Thoracic aorta (tissue), 2 donors: ENCODE measurements at regions not wholly inside any gene's neighbourhood (a gene's known extent, or its start where the extent isn't known, plus 50 kb on each side); places are given as distances from the start of the nearest gene placed in this dataset.

Experiments
- ATAC-seq: fragments of 150-250 bp; one replicate; pipeline ENCODE4 v1.8.0; 2017; ENCODE audit warnings: low read depth; ENCODE audit not compliant: insufficient number of reproducible peaks, low FRiP score
- DNase-seq: peaks from one replicate; pipeline ENCODE4 v3.0.0-alpha.2; 2020; ENCODE audit warnings: low spot score
- H3K27ac ChIP-seq, 2 donors: fragments of 200-600 bp; sonication (generic); 1 replicate in 1 of 2; 2 replicates in 1 of 2; pipeline ENCODE4 v1.5.1; 2016; ENCODE audit warnings: mild to moderate bottlenecking in 2 of 2, moderate library complexity in 2 of 2
- H3K27me3 ChIP-seq: fragments of 200-600 bp; sonication (generic); replicated peaks from 2 replicates; pipeline ENCODE4 v1.6.0; 2016; ENCODE audit warnings: mild to moderate bottlenecking; ENCODE audit not compliant: insufficient read depth
- H3K36me3 ChIP-seq: fragments of 200-600 bp; sonication (generic); one replicate; pipeline ENCODE4 v1.5.1; 2016
- H3K4me1 ChIP-seq, 2 donors: fragments of 200-600 bp; sonication (generic); 1 replicate in 1 of 2; 2 replicates in 1 of 2; pipeline versions ENCODE4 v1.5.1 to v1.6.0; 2016; ENCODE audit warnings: low read depth in 2 of 2, mild to moderate bottlenecking in 1 of 2; ENCODE audit not compliant: control insufficient read depth in 1 of 2
- H3K4me3 ChIP-seq: fragments of 200-600 bp; sonication (generic); 2 replicates; pipeline ENCODE4 v1.5.1; 2016; ENCODE audit warnings: mild to moderate bottlenecking
- H3K9me3 ChIP-seq: fragments of 200-600 bp; sonication (generic); 2 replicates; pipeline ENCODE4 v1.5.1; 2016
- CTCF ChIP-seq: fragments of 200-600 bp; sonication (generic); IDR thresholded peaks from one replicate; pipeline ENCODE4 v1.5.1; 2019; ENCODE audit warnings: antibody characterized with exemption

DNA sequence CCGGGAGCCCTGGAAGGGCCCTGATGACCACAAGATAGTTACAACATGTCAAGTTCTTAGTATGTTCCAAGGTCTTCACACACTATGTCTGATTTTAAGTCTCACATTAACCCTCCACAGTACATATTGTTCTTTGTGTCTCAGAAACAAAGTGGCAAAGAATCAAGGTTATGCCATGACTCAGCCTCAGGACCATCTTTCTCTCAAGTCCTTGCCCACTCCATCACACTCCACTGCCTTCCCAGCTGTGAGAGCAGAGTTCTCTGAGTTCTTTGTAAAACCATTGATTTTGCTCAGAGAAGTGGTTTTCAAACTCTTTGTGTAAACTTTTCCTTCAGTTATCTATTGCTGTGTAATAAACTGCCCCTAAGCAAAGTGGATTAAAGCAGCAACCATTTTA is 67.9 kb upstream of the C3orf80 start:
- DNase-seq (no peak), ATAC-seq (no peak)
- Histone ChIP-seq H3K27me3 (no peaks in the 10 kb centered on the region), H3K4me3 (no peak overlapping the region), H3K4me1 (no peaks in the 10 kb centered on the region), H3K9me3 (no peaks in the 10 kb centered on the region), H3K36me3 (no peaks in the 10 kb centered on the region), H3K27ac (no peak overlapping the region)
- no peak for TF ChIP-seq CTCF

GRCh38 chr3:160159341-160159740 is 65.9 kb upstream of the C3orf80 start:
- Histone ChIP-seq H3K27me3 (no peaks in the 10 kb centered on the region), H3K27ac (no peak overlapping the region), H3K9me3 (no peaks in the 10 kb centered on the region), H3K4me3 (no peak overlapping the region), H3K36me3 (no peaks in the 10 kb centered on the region), H3K4me1 (no peaks in the 10 kb centered on the region)
- TF ChIP-seq CTCF = no peak
- no peak for ATAC-seq
- no peak for DNase-seq

GRCh38 chr3:160159806-160160205 is 65.4 kb upstream of the C3orf80 start:
- Histone ChIP-seq H3K4me1 (no peaks in the 10 kb centered on the region), H3K9me3 (no peaks in the 10 kb centered on the region), H3K4me3 (no peak overlapping the region), H3K36me3 (no peaks in the 10 kb centered on the region), H3K27ac (no peak overlapping the region), H3K27me3 (no peaks in the 10 kb centered on the region)
- no peak for ATAC-seq
- no peak for DNase-seq
- TF ChIP-seq CTCF = no peak

- DNase-seq = no peak
- H3K27me3 ChIP-seq = no peaks in the 10 kb centered on the region
- no peaks in the 10 kb centered on the region for H3K36me3 ChIP-seq
- no peaks in the 10 kb centered on the region for H3K4me1 ChIP-seq
- no peak for ATAC-seq
- H3K9me3 ChIP-seq = no peaks in the 10 kb centered on the region
- TF ChIP-seq CTCF = no peak
- H3K27ac ChIP-seq = no peak overlapping the region
- no peak overlapping the region for H3K4me3 ChIP-seq
These were observed 63.3 kb upstream of the C3orf80 start for GRCh38 chr3:160161921-160162320.

DNA sequence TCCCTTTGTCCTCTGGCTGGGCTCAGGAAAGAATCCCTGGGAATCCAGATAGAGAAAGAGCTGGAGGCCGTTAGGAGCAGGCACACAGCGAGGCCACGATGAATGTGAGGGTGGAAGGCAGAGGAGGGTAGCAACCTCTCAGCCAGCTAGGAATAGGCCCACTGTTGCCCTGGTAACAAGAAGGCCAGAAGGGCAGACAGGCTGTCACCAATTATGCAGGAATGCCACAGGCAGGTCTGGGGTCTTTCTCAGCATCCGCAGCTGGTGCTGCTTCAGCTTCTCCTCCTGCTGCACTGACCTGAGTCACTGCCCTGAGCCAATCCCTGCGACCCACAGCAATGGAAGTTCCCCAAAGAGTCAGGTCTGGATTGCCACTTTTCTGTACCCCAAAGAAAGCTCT is 62.8 kb upstream of the C3orf80 start:
- H3K36me3 ChIP-seq = no peaks in the 10 kb centered on the region
- DNase-seq (no peak), ATAC-seq (no peak)
- no peak for TF ChIP-seq CTCF
- H3K4me3 ChIP-seq = no peak overlapping the region
- no peaks in the 10 kb centered on the region for H3K9me3 ChIP-seq
- H3K27me3 ChIP-seq = no peaks in the 10 kb centered on the region
- no peaks in the 10 kb centered on the region for H3K4me1 ChIP-seq
- H3K27ac ChIP-seq = no peak overlapping the region
